IMR-90 (cell line): ENCODE measurements at regions not wholly inside any gene's neighbourhood (a gene's known extent, or its start where the extent isn't known, plus 50 kb on each side); places are given as distances from the start of the nearest gene placed in this dataset.

Source experiments
- ATAC-seq: fragments of 200-7000 bp; cut with Tn5 transposase; 2 replicates; pipeline ENCODE4 v1.9.1; 2020; ENCODE audit warnings: low read depth, mild to moderate bottlenecking, moderate library complexity
- BruUV-seq: library from RNA; stranded (reverse); fragments of 400-500 nt; replicated peaks from 2 replicates; lab custom pipeline; 2021; lab: Mats Ljungman, UMichigan
- CTCF ChIA-PET: fragments of 300-600 bp; formaldehyde crosslinking; extraction: SDS; loops from one replicate; lab custom pipeline; 2021; ENCODE audit warnings: antibody characterized with exemption; lab: Yijun Ruan, JAX
- POLR2A ChIA-PET: fragments of 300-600 bp; sonication (Branson Sonifier 250); formaldehyde crosslinking; loops from one replicate; lab custom pipeline; 2022; ENCODE audit warnings: antibody characterized with exemption; ENCODE audit not compliant: unreplicated experiment; lab: Charles Lee
- DNase-seq: peaks from one replicate; pipeline ENCODE4 v3.0.0; 2013
- H2AFZ ChIP-seq: replicated peaks from 2 replicates; pipeline ENCODE3; 2013; ENCODE audit warnings: low read length, mild to moderate bottlenecking; ENCODE audit not compliant: poor library complexity
- H2AK5ac ChIP-seq: 2 replicates; pipeline ENCODE4 v1.6.1; 2013; ENCODE audit warnings: low read depth, low read length, inconsistent platforms
- H2AK9ac ChIP-seq: replicated peaks from 2 replicates; pipeline ENCODE3; 2013; ENCODE audit warnings: mild to moderate bottlenecking, low read depth, low read length, moderate library complexity; ENCODE audit not compliant: poor library complexity
- H2BK120ac ChIP-seq: 2 replicates; pipeline ENCODE4 v1.6.1; 2013; ENCODE audit warnings: low read depth, low read length, inconsistent platforms
- H2BK15ac ChIP-seq: 3 replicates; pipeline ENCODE4 v1.6.1; 2013; ENCODE audit warnings: low read depth, low read length, inconsistent platforms
- H2BK20ac ChIP-seq: 2 replicates; pipeline ENCODE4 v1.6.1; 2013; ENCODE audit warnings: low read depth, mild to moderate bottlenecking, inconsistent platforms, low read length, moderate library complexity
- H2BK5ac ChIP-seq: 2 replicates; pipeline ENCODE4 v1.6.1; 2013; ENCODE audit warnings: mild to moderate bottlenecking, low read depth, low read length, inconsistent platforms; ENCODE audit not compliant: poor library complexity, severe bottlenecking
- H3K14ac ChIP-seq: replicated peaks from 2 replicates; pipeline ENCODE4 v1.6.1; 2013; ENCODE audit warnings: low read depth, low read length, inconsistent platforms
- H3K18ac ChIP-seq: 2 replicates; pipeline ENCODE4 v1.6.1; 2013; ENCODE audit warnings: low read depth, low read length, control low read depth
- H3K23ac ChIP-seq: 2 replicates; pipeline ENCODE4 v1.6.1; 2013; ENCODE audit warnings: low read depth, low read length, inconsistent platforms
- H3K27ac ChIP-seq: 2 replicates; pipeline ENCODE4 v1.5.1; 2013; ENCODE audit warnings: mild to moderate bottlenecking, control low read depth, low read length; ENCODE audit not compliant: insufficient read depth
- H3K27me3 ChIP-seq: 2 replicates; pipeline ENCODE4 v1.6.1; 2013; ENCODE audit warnings: low read length; ENCODE audit not compliant: control insufficient read depth, insufficient read depth
- H3K36me3 ChIP-seq: 2 replicates; pipeline ENCODE4 v1.6.1; 2013; ENCODE audit warnings: low read length, mixed read lengths; ENCODE audit not compliant: control insufficient read depth, insufficient read depth
- H3K4ac ChIP-seq: 2 replicates; pipeline ENCODE4 v1.6.1; 2013; ENCODE audit warnings: low read depth, low read length, inconsistent platforms
- H3K4me1 ChIP-seq: 2 replicates; pipeline ENCODE4 v1.6.1; 2013; ENCODE audit warnings: low read length, mixed read lengths; ENCODE audit not compliant: control insufficient read depth, insufficient read depth
- H3K4me2 ChIP-seq: 2 replicates; pipeline ENCODE4 v1.6.1; 2013; ENCODE audit warnings: low read depth, mild to moderate bottlenecking, control low read depth, low read length, moderate library complexity
- H3K4me3 ChIP-seq: 2 replicates; pipeline ENCODE4 v1.5.1; 2013; ENCODE audit warnings: low read depth, mild to moderate bottlenecking, control low read depth, low read length, moderate library complexity; ENCODE audit not compliant: insufficient read depth
- H3K56ac ChIP-seq: 2 replicates; pipeline ENCODE4 v1.6.1; 2013; ENCODE audit warnings: low read length, inconsistent platforms; ENCODE audit not compliant: insufficient read depth; ENCODE audit errors: extremely low read depth
- H3K79me1 ChIP-seq, 2 experiments: 2 replicates each; pipeline ENCODE4 v1.6.1; 2013; ENCODE audit warnings: low read length in 2 of 2, inconsistent platforms in 1 of 2, low read depth in 1 of 2
- H3K9ac ChIP-seq: 2 replicates; pipeline ENCODE4 v1.6.1; 2013; ENCODE audit warnings: low read depth, low read length, control low read depth
- H3K9me1 ChIP-seq: 2 replicates; pipeline ENCODE4 v1.6.1; 2013; ENCODE audit warnings: low read length, inconsistent platforms; ENCODE audit not compliant: insufficient read depth
- H3K9me3 ChIP-seq: 2 replicates; pipeline ENCODE4 v1.6.1; 2013; ENCODE audit warnings: low read length; ENCODE audit not compliant: control insufficient read depth, insufficient read depth
- H4K20me1 ChIP-seq: 2 replicates; pipeline ENCODE4 v1.6.1; 2013; ENCODE audit warnings: low read length, inconsistent platforms; ENCODE audit not compliant: insufficient read depth
- H4K5ac ChIP-seq: 2 replicates; pipeline ENCODE4 v1.6.1; 2013; ENCODE audit warnings: mild to moderate bottlenecking, low read depth, low read length, control low read depth
- H4K8ac ChIP-seq, 2 experiments: 2 replicates each; pipeline ENCODE4 v1.6.1; 2013; ENCODE audit warnings: low read depth in 2 of 2, low read length in 2 of 2, control low read depth in 1 of 2, inconsistent platforms in 1 of 2
- H4K91ac ChIP-seq: 2 replicates; pipeline ENCODE4 v1.6.1; 2013; ENCODE audit warnings: low read depth, low read length, inconsistent platforms; ENCODE audit not compliant: insufficient read depth
- CEBPB ChIP-seq: IDR thresholded peaks from 2 replicates; pipeline ENCODE4 v1.6.1; 2012; ENCODE audit warnings: low read depth, low read length, improper control_type of control experiment
- FOS ChIP-seq: fragments of 150-350 bp; IDR thresholded peaks from 2 replicates; pipeline ENCODE4 v1.6.1; 2016; ENCODE audit warnings: low read depth, low read length
- WGBS, 2 experiments: methylation state at CpG; one replicate each; pipeline versions ENCODE4 v1.1.5 to v1.1.7; 2013; ENCODE audit warnings: missing lambda C conversion rate in 2 of 2; ENCODE audit not compliant: insufficient read length in 1 of 2; ENCODE audit errors: extremely low coverage in 2 of 2; 5-methylcytosine and 5-hydroxymethylcytosine counted together
- dilution Hi-C: fragments of 300-500 bp; cut with HindIII; formaldehyde crosslinking; loops from one replicate; pipeline ENCODE4 v1.14.3; 2018; ENCODE audit warnings: low sequenced_read_pairs; ENCODE audit not compliant: unreplicated experiment
- in situ Hi-C: fragments of 300-500 bp; cut with MboI; formaldehyde crosslinking; loops from 3 replicates; pipeline ENCODE4 v1.14.3; 2019; ENCODE audit warnings: low sequenced_read_pairs, inconsistent platforms, mixed read lengths
- intact Hi-C: fragments of 100-400 bp; cut with micrococcal nuclease; formaldehyde crosslinking; loops from 2 replicates; pipeline ENCODE4 v1.10.0; 2022

GRCh38 chr7:96388166-96388565 is 66.3 kb upstream of the SLC25A13 start:
- no peak overlapping the region for H2BK5ac ChIP-seq
- H3K79me1 ChIP-seq, result no peaks in the 10 kb centered on the region
- ChIA-PET POLR2A (no interaction called here), CTCF (interaction anchor here (0.6 kb wide), 1 partner anchor 96 kb away, joined by 3 read pairs; no protein-coding TSS in a partner anchor)
- no CpG with 5 or more reads among the region's 2 CpGs for WGBS, 2 experiments
- H3K27ac ChIP-seq, result no peak overlapping the region
- TF ChIP-seq CEBPB, result peak; percentile 95
- TF ChIP-seq FOS, result no peak
- no peaks in the 10 kb centered on the region for H3K4me1 ChIP-seq
- H4K8ac ChIP-seq, result no peak overlapping the region
- no peak overlapping the region for H4K91ac ChIP-seq
- DNase-seq (peak; percentile 77), ATAC-seq (peak; percentile 40)
- in situ Hi-C loops, result no loop called here
- H3K9me1 ChIP-seq, result no peaks in the 10 kb centered on the region
- H3K14ac ChIP-seq, result no peak overlapping the region
- no peak overlapping the region for H3K4ac ChIP-seq
- H2BK120ac ChIP-seq, result no peak overlapping the region
- no peak overlapping the region for H3K23ac ChIP-seq
- H3K4me3 ChIP-seq, result no peak overlapping the region
- H2AFZ ChIP-seq, result no peak overlapping the region
- H3K9ac ChIP-seq, result no peak overlapping the region
- BruUV-seq, result no TSS peak
- no peaks in the 10 kb centered on the region for H3K36me3 ChIP-seq
- no peak overlapping the region for H2BK20ac ChIP-seq
- no peak overlapping the region for H2AK5ac ChIP-seq
- intact Hi-C loops, result no loop called here
- no peak overlapping the region for H2AK9ac ChIP-seq
- H2BK15ac ChIP-seq, result no peak overlapping the region
- no peak overlapping the region for H3K56ac ChIP-seq
- peaks cover 2% of the 10 kb centered on the region; the same call in 1 of the 2 replicates for H3K27me3 ChIP-seq
- no peak overlapping the region for H3K4me2 ChIP-seq
- H3K18ac ChIP-seq, result no peak overlapping the region
- no peaks in the 10 kb centered on the region for H3K9me3 ChIP-seq
- dilution Hi-C loops, result no loop called here
- H4K20me1 ChIP-seq, result no peaks in the 10 kb centered on the region
- no peak overlapping the region for H4K5ac ChIP-seq
